Keratinocyte (primary cell): ENCODE measurements at regions not wholly inside any gene's neighbourhood (a gene's known extent, or its start where the extent isn't known, plus 50 kb on each side); places are given as distances from the start of the nearest gene placed in this dataset.

Source experiments
- EZH2 ChIP-seq: IDR thresholded peaks from one replicate; pipeline ENCODE4 v1.6.1; 2012; ENCODE audit warnings: inconsistent platforms, mild to moderate bottlenecking, low read length, moderate library complexity
- TF ChIP-seq, protein P1 (sequence below), 3 experiments: IDR thresholded peaks in 1 of 3; conservative IDR thresholded peaks in 1 of 3; optimal IDR thresholded peaks in 1 of 3; 2 replicates in 2 of 3; 3 replicates in 1 of 3; pipeline versions ENCODE3 to v1.5.1; 2011; ENCODE audit warnings: low read length in 3 of 3, mild to moderate bottlenecking in 3 of 3, moderate library complexity in 2 of 3, control low read depth in 1 of 3, inconsistent platforms in 1 of 3; ENCODE audit not compliant: insufficient read depth in 2 of 3; ENCODE audit errors: extremely low read depth in 1 of 3

DNA sequence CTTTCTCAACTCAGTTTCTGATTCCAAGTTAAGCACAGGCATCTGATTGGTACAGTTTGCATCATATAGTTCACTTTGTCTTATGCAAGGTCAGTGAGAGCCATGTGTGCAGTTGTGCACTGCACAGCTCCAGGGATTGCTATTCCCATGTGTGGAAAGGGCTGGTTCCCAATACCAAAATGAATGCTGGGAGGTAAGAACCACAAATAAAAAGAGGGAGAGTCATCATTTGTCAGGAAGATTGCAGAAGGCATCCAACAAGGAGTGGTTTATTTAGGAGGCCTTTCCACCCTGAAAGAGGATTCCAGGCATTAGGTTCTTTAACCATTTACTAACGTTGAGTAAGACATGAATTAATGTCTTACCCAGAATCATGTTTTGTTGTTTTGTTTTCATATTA, 141.2 kb upstream of the ST6GAL2 start:
- TF ChIP-seq, protein P1, sequence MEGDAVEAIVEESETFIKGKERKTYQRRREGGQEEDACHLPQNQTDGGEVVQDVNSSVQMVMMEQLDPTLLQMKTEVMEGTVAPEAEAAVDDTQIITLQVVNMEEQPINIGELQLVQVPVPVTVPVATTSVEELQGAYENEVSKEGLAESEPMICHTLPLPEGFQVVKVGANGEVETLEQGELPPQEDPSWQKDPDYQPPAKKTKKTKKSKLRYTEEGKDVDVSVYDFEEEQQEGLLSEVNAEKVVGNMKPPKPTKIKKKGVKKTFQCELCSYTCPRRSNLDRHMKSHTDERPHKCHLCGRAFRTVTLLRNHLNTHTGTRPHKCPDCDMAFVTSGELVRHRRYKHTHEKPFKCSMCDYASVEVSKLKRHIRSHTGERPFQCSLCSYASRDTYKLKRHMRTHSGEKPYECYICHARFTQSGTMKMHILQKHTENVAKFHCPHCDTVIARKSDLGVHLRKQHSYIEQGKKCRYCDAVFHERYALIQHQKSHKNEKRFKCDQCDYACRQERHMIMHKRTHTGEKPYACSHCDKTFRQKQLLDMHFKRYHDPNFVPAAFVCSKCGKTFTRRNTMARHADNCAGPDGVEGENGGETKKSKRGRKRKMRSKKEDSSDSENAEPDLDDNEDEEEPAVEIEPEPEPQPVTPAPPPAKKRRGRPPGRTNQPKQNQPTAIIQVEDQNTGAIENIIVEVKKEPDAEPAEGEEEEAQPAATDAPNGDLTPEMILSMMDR (optimal IDR thresholded peaks at IDR 0.05 in 1 of 3, IDR thresholded peaks at IDR 0.05 in 1 of 3, conservative IDR thresholded peaks at IDR 0.05 in 1 of 3; ENCODE audit: extremely low read depth in 1 of 3, insufficient read depth in 2 of 3, low read length in 3 of 3), result no peak
- no peak for TF ChIP-seq EZH2
